ENCODE measurements at regions not wholly inside any gene's neighbourhood (a gene's known extent, or its start where the extent isn't known, plus 50 kb on each side); places are given as distances from the start of the nearest gene placed in this dataset.

DNA sequence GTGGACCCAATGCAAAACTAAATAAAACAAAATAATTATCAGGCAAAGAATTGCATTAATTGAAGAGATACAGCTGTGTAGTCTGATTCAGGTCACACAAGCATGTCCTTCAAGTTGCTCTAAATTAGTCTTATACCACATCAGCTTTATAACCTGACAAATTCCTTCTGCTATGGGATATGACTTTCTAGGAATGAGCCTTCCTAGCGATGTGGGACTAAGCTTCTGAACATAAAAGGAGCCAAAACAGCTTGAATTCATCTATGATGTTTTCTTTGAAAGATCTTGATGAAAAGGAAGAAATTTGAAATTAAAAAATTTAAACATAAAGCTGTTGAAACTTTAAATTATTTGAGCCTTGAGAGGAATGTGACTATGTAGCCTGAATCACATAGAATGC lies 1409.1 kb downstream of the CDH11 start:
- Histone ChIP-seq H3K27me3 (ENCODE audit: control insufficient read depth, insufficient read depth, low read length) (no peaks in the 10 kb centered on the region), H3K36me3 (ENCODE audit: control insufficient read depth, low read depth, low read length) (no peaks in the 10 kb centered on the region), H3K9ac (ENCODE audit: low read length) (no peak overlapping the region), H3K9me3 (ENCODE audit: control insufficient read depth, low read depth, low read length) (no peaks in the 10 kb centered on the region), H3K27ac (ENCODE audit: low read length) (no peak overlapping the region), H3K4me3 (ENCODE audit: low read length) (no peak overlapping the region), H3K4me1 (ENCODE audit: control insufficient read depth, low read depth, low read length) (peaks cover 6% of the 10 kb centered on the region)

DNA sequence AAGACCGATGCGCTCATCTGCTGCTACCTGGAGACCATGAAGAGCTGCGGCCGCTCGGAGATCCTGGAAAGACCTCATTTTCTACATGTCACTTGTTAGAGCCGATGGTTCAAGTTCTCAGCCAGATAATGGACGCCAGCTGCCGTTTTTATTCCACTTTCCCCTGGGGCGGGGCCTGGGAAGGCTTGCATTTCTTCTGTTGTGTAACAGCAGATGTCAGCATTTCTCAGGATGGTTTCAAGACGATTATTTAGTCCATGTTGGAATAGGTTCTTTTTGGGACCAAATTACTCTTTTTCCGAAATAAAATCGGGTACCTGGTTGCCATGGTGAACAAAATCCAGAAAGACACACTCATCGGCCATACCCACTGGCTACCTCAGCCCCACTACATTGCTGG lies 1418.3 kb downstream of the CDH11 start:
- Histone ChIP-seq H3K9ac (ENCODE audit: low read length) (no peak overlapping the region), H3K36me3 (ENCODE audit: control insufficient read depth, low read depth, low read length) (no peaks in the 10 kb centered on the region), H3K4me3 (ENCODE audit: low read length) (no peak overlapping the region), H3K4me1 (ENCODE audit: control insufficient read depth, low read depth, low read length) (no peaks in the 10 kb centered on the region), H3K27ac (ENCODE audit: low read length) (no peak overlapping the region), H3K9me3 (ENCODE audit: control insufficient read depth, low read depth, low read length) (no peaks in the 10 kb centered on the region), H3K27me3 (ENCODE audit: control insufficient read depth, insufficient read depth, low read length) (no peaks in the 10 kb centered on the region)

DNA sequence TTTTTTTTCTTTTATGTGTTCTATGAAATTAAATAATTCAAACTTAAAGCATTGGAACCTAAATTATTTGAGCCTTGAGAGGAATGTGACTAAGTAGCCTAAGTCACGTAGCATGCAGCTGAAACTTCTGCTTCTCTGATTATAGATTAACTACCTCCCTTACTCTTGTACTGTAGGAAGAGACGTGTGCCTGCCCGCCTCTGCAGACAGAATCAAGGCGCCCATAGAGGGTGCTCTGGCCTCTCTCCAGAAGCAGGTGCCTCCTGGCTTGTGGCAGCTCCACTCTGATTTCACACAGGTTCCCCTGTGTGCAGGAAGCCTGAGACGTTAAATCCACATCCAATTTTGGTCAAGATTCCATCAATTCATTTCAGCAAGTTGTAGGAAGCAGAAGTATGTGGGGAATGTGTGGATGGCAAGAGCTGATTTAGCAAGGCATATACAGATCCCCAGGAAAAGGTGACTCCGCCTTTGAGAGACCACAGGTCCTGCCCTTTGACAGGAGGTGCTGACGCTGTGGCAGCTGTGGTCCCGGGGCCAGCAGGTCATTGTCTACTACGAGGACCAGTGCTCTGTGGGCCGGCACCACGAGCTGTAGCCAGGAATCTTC lies 1418.8 kb downstream of the CDH11 start:
- H3K4me1 ChIP-seq (ENCODE audit: control insufficient read depth, low read depth, low read length) = no peaks in the 10 kb centered on the region
- no peaks in the 10 kb centered on the region for H3K27me3 ChIP-seq (ENCODE audit: control insufficient read depth, insufficient read depth, low read length)
- no peaks in the 10 kb centered on the region for H3K36me3 ChIP-seq (ENCODE audit: control insufficient read depth, low read depth, low read length)
- no peak overlapping the region for H3K4me3 ChIP-seq (ENCODE audit: low read length)
- H3K9me3 ChIP-seq (ENCODE audit: control insufficient read depth, low read depth, low read length) = no peaks in the 10 kb centered on the region
- H3K27ac ChIP-seq (ENCODE audit: low read length) = no peak overlapping the region
- no peak overlapping the region for H3K9ac ChIP-seq (ENCODE audit: low read length)

DNA sequence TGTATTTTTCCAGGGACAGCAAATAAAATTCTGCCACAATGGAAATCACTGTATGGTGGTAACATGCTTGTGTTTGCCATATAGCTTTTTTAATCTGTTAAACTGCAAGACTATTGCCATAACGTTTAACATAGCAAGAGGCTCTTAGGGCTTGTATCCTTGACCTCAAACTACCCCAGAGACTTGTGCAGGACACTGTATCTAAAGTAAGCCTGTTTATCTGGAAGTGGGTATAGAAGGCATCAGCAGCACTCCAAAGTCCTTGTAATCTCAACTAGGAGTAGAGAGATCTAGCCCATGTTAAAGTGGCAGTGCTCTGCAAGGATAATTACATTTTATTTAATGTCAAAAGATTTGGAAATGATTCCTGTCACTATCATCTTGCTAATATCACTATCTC lies 1424.1 kb downstream of the CDH11 start:
- Histone ChIP-seq H3K9me3 (ENCODE audit: control insufficient read depth, low read depth, low read length) (no peaks in the 10 kb centered on the region), H3K4me3 (ENCODE audit: low read length) (no peak overlapping the region), H3K27me3 (ENCODE audit: control insufficient read depth, insufficient read depth, low read length) (no peaks in the 10 kb centered on the region), H3K27ac (ENCODE audit: low read length) (no peak overlapping the region), H3K4me1 (ENCODE audit: control insufficient read depth, low read depth, low read length) (no peaks in the 10 kb centered on the region), H3K36me3 (ENCODE audit: control insufficient read depth, low read depth, low read length) (no peaks in the 10 kb centered on the region), H3K9ac (ENCODE audit: low read length) (no peak overlapping the region)

DNA sequence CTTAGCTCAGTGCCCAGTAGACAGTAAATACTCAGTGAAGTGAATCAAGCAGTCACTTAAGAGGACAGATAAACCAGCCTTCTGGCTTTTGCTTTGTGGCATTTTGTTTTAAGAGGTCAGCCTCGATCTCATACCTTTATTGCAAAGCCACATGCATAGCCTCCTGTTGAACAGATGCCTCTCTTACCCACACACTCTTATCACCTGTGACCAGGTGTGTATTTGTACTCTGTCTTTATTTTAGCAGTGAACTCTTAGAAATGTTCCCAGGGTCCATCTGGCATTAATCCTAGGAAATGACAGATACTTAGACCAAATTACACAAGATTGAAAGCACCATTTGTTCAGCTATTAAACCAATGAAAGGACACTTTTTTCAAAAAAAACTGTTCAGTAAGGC lies 1426.5 kb downstream of the CDH11 start:
- no peak overlapping the region for H3K27ac ChIP-seq (ENCODE audit: low read length)
- H3K4me1 ChIP-seq (ENCODE audit: control insufficient read depth, low read depth, low read length) = no peaks in the 10 kb centered on the region
- H3K9ac ChIP-seq (ENCODE audit: low read length) = no peak overlapping the region
- no peaks in the 10 kb centered on the region for H3K9me3 ChIP-seq (ENCODE audit: control insufficient read depth, low read depth, low read length)
- no peaks in the 10 kb centered on the region for H3K36me3 ChIP-seq (ENCODE audit: control insufficient read depth, low read depth, low read length)
- no peaks in the 10 kb centered on the region for H3K27me3 ChIP-seq (ENCODE audit: control insufficient read depth, insufficient read depth, low read length)
- no peak overlapping the region for H3K4me3 ChIP-seq (ENCODE audit: low read length)

DNA sequence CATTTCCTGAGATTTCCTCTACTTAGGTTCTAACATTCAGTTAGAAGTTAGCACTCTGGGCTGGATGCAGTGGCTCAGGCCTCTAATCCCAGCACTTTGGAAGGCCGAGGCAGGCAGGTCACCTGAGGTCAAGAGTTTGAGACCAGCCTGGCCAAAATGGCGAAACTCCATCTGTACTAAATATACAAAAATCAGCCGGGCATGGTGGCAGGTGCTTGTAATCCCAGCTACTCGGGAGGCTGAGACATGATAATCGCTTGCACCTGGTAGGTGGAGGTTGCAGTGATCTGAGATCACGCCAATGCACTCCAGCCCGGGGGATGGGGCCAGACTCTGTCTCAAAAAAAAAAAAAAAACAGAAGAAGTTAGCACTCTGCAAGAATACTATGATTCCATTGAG lies 1430.9 kb downstream of the CDH11 start:
- H3K36me3 ChIP-seq (ENCODE audit: control insufficient read depth, low read depth, low read length) = no peaks in the 10 kb centered on the region
- H3K4me1 ChIP-seq (ENCODE audit: control insufficient read depth, low read depth, low read length) = no peaks in the 10 kb centered on the region
- no peaks in the 10 kb centered on the region for H3K9me3 ChIP-seq (ENCODE audit: control insufficient read depth, low read depth, low read length)
- H3K4me3 ChIP-seq (ENCODE audit: low read length) = no peak overlapping the region
- H3K9ac ChIP-seq (ENCODE audit: low read length) = no peak overlapping the region
- H3K27ac ChIP-seq (ENCODE audit: low read length) = no peak overlapping the region
- H3K27me3 ChIP-seq (ENCODE audit: control insufficient read depth, insufficient read depth, low read length) = no peaks in the 10 kb centered on the region

DNA sequence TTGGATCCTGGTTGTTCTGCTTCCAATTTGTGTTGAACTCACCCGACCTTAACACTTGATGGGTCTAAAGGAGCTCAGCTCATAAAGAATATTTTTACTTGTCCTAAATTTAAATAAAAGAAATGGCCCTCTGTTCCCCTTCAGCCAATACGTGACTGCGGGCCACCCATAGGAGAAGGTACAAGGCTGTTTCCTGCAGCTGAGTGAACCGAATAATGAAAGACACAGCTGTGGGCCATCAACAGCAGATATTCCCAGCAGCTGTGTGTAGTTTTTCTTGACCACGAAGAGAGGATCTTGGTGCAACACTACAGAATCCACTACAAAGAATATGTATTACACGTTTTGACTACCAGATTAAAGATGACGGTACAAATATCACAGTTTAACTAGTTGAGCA lies 1431.6 kb downstream of the CDH11 start:
- no peaks in the 10 kb centered on the region for H3K9me3 ChIP-seq (ENCODE audit: control insufficient read depth, low read depth, low read length)
- no peaks in the 10 kb centered on the region for H3K4me1 ChIP-seq (ENCODE audit: control insufficient read depth, low read depth, low read length)
- H3K9ac ChIP-seq (ENCODE audit: low read length) = no peak overlapping the region
- H3K36me3 ChIP-seq (ENCODE audit: control insufficient read depth, low read depth, low read length) = no peaks in the 10 kb centered on the region
- H3K27ac ChIP-seq (ENCODE audit: low read length) = no peak overlapping the region
- no peak overlapping the region for H3K4me3 ChIP-seq (ENCODE audit: low read length)
- no peaks in the 10 kb centered on the region for H3K27me3 ChIP-seq (ENCODE audit: control insufficient read depth, insufficient read depth, low read length)

DNA sequence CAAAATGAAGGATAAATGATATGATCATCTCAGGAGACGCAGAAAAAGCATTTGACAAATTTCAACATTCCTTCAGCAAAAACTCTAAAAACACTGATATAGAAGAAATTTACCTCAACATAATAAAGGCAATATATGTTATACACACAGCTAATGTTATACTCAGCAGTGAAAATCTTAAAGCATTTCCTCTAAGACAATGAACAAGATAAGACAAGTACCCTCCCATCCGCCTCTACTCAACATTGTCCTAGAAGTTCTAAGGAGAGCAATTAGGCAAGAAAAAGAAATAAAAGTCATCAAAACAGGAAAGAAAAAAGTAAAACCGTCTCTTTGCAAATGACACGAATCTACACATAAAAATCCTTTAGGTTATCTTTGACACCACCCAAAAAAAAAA lies 1432.8 kb downstream of the CDH11 start:
- Histone ChIP-seq H3K36me3 (ENCODE audit: control insufficient read depth, low read depth, low read length) (no peaks in the 10 kb centered on the region), H3K4me3 (ENCODE audit: low read length) (no peak overlapping the region), H3K27ac (ENCODE audit: low read length) (no peak overlapping the region), H3K9ac (ENCODE audit: low read length) (no peak overlapping the region), H3K4me1 (ENCODE audit: control insufficient read depth, low read depth, low read length) (no peaks in the 10 kb centered on the region), H3K27me3 (ENCODE audit: control insufficient read depth, insufficient read depth, low read length) (no peaks in the 10 kb centered on the region), H3K9me3 (ENCODE audit: control insufficient read depth, low read depth, low read length) (no peaks in the 10 kb centered on the region)

DNA sequence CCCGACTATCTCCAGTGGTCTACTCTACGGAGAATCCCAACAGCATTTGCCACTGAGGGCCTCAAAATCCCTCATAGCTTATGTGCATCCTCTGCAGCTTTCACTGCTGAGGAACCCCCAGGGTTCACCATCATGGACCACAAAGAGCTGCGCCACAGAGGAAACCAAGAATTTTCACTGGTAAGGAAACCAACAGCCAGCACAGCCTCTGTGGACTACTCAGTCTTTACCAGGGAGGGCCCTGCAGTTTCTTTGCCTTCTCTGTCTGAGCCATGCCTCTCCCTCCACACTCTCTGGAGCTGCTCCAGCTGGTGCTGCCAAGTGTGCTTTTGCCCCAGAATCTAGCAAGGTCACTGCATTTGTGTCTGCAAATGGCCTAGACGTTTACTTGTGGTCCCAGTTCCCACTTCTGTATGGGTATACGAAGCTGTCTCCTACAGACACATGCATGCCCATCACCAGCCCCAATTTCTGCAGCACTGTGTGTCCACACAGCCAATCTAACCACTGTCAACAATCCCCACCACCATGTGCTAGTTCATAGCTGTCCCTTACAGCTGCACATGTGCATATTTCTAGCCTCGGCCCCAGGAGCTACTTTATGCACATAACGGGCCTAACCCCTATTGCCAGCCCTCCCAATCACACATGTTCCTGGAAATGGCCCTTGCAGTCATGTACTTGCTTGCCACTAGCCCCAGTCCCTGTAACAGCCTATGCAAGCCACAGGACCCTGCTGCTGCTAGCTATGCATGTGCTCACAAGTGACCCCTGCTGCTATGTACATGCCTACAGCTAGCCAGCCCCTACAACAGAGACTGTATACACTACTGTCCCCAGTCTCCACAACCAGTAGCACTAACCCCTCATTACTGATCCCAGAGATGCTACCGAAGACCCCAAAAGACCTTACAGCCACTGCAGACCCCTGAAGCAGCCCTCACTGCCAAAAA lies 1437.4 kb downstream of the CDH11 start:
- Histone ChIP-seq H3K9ac (ENCODE audit: low read length) (no peak overlapping the region), H3K36me3 (ENCODE audit: control insufficient read depth, low read depth, low read length) (no peaks in the 10 kb centered on the region), H3K4me3 (ENCODE audit: low read length) (no peak overlapping the region), H3K27ac (ENCODE audit: low read length) (no peak overlapping the region), H3K9me3 (ENCODE audit: control insufficient read depth, low read depth, low read length) (no peaks in the 10 kb centered on the region), H3K4me1 (ENCODE audit: control insufficient read depth, low read depth, low read length) (no peaks in the 10 kb centered on the region), H3K27me3 (ENCODE audit: control insufficient read depth, insufficient read depth, low read length) (no peaks in the 10 kb centered on the region)

DNA sequence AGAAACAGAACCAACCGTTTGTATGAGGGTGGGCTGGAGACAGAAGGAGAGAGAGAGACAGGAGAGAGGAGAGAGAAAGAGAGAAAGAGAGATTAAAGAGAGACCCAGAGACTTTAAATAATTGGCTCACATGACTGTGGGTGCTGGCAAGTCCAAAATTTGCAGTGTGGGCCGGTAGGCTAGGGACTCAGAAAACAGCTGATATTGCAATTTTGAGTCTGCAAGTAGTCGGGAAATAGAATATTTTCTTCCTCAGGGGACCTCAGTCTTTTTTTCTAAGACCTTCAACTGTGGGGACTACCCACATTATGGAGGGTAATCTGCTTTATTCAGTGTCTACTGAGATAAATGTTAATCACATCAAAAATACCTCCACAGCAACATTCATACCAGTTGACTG lies 1439.0 kb downstream of the CDH11 start:
- no peaks in the 10 kb centered on the region for H3K4me1 ChIP-seq (ENCODE audit: control insufficient read depth, low read depth, low read length)
- no peaks in the 10 kb centered on the region for H3K36me3 ChIP-seq (ENCODE audit: control insufficient read depth, low read depth, low read length)
- no peaks in the 10 kb centered on the region for H3K9me3 ChIP-seq (ENCODE audit: control insufficient read depth, low read depth, low read length)
- no peaks in the 10 kb centered on the region for H3K27me3 ChIP-seq (ENCODE audit: control insufficient read depth, insufficient read depth, low read length)
- no peak overlapping the region for H3K9ac ChIP-seq (ENCODE audit: low read length)
- H3K27ac ChIP-seq (ENCODE audit: low read length) = no peak overlapping the region
- no peak overlapping the region for H3K4me3 ChIP-seq (ENCODE audit: low read length)

DNA sequence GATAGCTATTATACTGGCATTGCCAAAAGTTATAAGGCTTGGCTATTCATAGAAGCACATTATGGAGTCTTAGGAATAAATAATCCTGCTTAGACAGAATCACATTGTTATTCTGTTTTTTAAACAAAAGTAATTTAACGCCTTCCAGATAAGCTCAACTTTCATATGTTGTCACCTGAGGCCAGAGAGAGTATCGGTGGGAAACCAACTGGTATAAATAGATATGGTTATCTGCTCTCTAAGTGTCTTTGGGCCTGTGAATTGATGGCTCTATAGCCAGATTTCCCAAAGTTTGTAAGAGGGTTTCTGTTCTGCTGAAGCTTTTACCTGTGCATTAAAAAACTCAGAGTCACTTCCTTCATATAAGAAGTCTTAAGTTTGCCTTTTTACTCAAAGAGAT lies 1449.4 kb downstream of the CDH11 start:
- no peak overlapping the region for H3K4me3 ChIP-seq (ENCODE audit: low read length)
- H3K4me1 ChIP-seq (ENCODE audit: control insufficient read depth, low read depth, low read length) = no peaks in the 10 kb centered on the region
- no peaks in the 10 kb centered on the region for H3K27me3 ChIP-seq (ENCODE audit: control insufficient read depth, insufficient read depth, low read length)
- H3K36me3 ChIP-seq (ENCODE audit: control insufficient read depth, low read depth, low read length) = no peaks in the 10 kb centered on the region
- no peaks in the 10 kb centered on the region for H3K9me3 ChIP-seq (ENCODE audit: control insufficient read depth, low read depth, low read length)
- no peak overlapping the region for H3K9ac ChIP-seq (ENCODE audit: low read length)
- H3K27ac ChIP-seq (ENCODE audit: low read length) = no peak overlapping the region

DNA sequence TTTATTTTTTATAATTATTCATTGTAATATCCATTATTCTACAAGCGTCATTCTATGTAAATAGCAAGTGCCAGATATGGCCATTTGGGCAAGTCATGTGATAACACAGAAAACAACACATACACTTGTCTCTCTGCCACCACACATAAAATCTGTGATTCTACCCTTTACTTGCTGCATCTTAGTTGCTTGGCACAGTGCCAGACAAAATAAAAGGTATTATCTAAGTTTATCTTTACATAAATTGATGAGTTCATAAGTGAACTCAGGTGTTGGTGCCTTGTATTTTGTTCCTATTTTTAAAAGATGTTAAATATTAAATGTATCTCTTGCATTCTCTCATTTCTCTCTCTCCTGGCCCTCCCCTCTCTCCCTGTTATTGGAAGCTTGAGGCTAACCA lies 1458.7 kb downstream of the CDH11 start:
- Histone ChIP-seq H3K27ac (ENCODE audit: low read length) (no peak overlapping the region), H3K4me1 (ENCODE audit: control insufficient read depth, low read depth, low read length) (peaks cover 8% of the 10 kb centered on the region), H3K27me3 (ENCODE audit: control insufficient read depth, insufficient read depth, low read length) (no peaks in the 10 kb centered on the region), H3K36me3 (ENCODE audit: control insufficient read depth, low read depth, low read length) (no peaks in the 10 kb centered on the region), H3K4me3 (ENCODE audit: low read length) (no peak overlapping the region), H3K9me3 (ENCODE audit: control insufficient read depth, low read depth, low read length) (no peaks in the 10 kb centered on the region), H3K9ac (ENCODE audit: low read length) (no peak overlapping the region)
